Limb (tissue), 2 donors: ENCODE measurements at regions not wholly inside any gene's neighbourhood (a gene's known extent, or its start where the extent isn't known, plus 50 kb on each side); places are given as distances from the start of the nearest gene placed in this dataset.

Experiments
- DNase-seq, 2 donors: peaks; one replicate each; pipeline ENCODE4 v3.0.0-alpha.2; 2016; ENCODE audit errors: extremely low spot score in 2 of 2

DNA sequence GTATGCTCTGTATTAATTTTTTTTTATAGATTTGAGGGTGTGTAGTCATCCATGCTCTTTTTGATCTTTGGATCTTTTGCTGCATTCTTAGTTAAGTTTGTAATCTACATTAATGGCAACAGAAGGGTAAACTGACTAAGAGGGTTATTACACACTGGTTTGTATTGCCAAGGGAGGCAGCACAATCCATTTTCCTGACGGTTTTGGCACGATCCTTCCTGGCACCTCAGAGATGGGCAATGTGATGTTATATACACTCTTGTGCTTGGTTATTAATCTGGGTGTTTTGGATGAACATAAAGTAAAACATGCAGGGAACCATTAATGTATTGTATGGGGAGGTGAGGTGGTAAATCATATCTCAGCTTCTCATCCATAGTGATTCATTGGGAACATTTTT, 98.8 kb upstream of the SLC38A2 start:
- no peak for DNase-seq

DNA sequence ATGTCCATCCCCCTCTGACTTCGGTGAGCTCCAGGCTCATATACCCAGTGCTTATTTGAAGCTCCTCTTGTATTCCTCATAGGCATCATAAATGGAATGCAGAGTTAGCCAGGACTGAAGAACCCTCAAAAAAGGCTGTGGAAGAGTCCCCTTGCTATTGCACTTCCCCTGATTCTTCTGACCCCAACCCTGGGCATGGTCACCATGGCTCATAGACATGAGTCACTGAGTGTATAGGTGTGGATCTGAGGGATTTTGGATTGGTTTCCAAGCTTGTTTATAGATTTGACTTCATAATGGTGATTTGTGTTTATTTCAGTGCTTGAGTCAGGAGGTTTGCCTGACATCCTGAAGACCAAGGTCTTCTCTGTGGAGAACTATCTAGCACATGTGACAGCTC, 98.4 kb upstream of the SLC38A2 start:
- DNase-seq: no peak

DNA sequence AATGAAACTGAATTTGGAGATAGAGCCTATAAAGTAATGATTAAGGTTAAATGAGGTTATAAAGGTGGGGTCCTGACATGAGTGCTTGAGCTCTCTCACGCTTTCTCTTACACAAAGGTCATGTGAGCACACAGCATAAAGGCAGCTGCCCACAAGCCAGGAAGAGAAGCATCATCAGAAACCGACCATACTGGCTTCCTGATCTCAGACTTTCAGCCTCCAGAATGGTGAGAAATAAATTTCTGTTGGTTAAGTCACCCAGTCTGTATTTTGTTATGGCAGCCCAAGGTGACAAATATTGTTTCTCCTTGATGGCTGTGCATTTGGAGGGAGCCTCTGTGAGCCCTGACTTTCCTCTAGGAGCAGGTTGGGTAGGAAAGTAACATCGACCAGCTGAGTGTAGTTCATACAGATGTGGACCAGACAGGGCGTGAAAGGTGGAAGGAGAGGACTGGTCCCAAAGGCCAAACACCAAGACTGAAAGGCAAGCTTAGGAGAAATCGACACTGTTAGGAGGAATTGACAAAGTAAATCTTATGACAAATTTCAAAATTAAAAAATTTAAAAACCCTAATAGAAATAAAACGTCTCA, 97.6 kb upstream of the SLC38A2 start:
- no peak for DNase-seq

- DNase-seq: no peak
These were observed 96.2 kb upstream of the SLC38A2 start for GRCh38 chr12:46468813-46469212.

DNA sequence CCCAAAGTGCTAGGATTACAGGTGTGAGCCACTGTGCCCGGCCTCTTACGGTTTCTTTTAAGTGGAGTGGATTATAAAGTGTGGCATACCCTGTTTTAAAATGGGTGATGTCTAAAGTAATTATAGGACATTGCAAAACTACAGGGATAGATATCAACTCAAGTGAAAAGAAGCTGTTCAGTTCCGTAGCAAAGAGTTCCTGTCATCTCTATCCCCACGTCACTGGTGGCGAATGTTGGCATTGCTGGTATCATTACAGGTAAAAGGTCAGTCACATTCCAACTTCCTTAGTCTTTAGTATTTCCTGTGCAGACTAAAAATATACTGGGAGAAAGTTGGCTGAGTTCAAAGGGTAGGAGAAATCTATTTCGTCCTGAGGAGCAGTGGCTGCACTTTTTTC, 95.6 kb upstream of the SLC38A2 start:
- DNase-seq: no peak

DNA sequence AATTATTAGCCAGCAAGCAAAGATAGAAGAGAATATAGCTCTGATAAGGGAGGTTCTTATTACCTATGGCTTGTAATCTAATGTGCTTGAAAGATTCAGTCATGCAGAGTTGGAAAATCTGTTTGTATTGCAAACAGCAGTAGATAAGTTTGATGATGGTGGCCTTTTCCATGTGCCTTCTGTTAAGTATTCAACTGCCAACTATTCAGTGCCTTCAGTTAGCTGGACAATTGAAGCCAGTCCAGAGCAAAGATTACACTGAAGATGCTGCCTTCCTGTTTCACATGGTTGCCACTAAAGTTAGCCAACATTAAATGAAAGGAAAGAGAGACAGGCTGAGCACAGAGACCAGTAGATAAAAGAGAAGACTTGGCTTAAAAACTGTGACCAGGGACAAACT, 92.7 kb upstream of the SLC38A2 start:
- DNase-seq: no peak

DNA sequence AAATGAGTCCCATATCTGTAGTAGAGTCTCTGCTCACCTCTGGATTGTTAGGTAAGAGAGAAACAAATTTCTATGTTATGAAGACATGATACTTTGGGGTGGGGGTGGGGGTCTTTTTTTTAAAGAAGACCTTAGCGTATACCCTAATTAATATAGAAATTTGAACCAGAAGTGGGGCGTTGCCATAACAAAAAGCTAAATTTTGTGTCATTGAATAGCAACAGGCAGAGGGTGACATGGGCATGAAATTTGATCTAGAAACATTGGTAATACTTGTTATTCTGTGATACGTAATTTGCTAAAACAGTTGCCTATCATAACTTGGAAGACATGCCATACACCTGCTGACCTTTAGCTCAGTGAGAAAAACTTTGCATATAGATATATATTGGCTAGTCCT, 92.3 kb upstream of the SLC38A2 start:
- no peak for DNase-seq

GRCh38 chr12:46462641-46463355, 90.2 kb upstream of the SLC38A2 start:
- DNase-seq: no peak

- DNase-seq: no peak
These were observed 89.5 kb upstream of the SLC38A2 start for GRCh38 chr12:46461907-46462640.

GRCh38 chr12:46461459-46461858, 88.9 kb upstream of the SLC38A2 start:
- no peak for DNase-seq

GRCh38 chr12:46460682-46461210, 88.2 kb upstream of the SLC38A2 start:
- no peak for DNase-seq

GRCh38 chr12:46459861-46460545, 87.4 kb upstream of the SLC38A2 start:
- DNase-seq: no peak

- DNase-seq: no peak
These were observed 86.5 kb upstream of the SLC38A2 start for GRCh38 chr12:46459111-46459510.

DNA sequence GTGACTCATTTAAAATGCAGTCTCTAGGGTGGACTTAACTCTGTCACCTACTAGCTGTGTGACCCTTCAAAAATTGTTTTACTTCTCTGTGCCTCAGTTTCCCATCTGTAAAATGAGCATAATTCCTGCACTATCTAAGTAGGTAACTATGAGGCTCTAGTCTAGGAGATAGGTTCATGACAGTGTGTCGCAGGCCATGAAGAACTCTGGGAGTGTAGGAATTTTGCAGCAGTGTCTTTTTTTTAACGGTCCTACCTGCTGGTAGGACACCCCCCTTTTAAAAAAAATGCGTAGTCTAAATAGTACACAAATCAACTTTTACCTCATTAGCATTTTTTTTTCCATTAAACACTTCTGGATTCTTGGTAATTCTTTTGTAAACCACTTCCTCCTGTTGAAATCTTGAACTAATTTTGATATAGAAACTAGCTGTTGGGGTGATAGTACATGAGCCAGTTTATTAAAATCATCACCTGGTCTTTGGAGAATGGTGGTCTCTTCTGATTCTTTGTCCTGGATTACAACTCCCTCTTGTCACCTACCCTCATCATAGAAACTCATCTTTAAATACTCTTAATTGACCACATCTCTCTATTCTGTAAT, 86.0 kb upstream of the SLC38A2 start:
- no peak for DNase-seq

DNA sequence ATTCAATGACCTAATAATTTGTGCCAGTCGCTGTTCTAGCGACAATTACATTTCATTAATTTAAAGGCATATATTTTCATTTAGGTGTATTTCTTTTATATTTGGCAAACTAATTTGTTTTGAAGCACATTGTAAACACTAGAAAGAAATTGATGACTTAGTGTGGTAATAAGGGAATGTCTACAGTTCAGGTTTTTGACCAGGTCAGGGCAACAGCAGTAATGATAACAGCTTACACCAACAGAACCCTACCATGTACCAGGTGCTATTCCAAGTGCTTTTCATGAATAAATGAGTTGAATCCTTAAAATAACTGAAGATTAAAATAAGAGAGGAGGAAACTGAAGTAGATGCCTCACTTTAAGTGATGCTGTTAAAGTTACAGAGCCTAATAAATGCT, 85.4 kb upstream of the SLC38A2 start:
- no peak for DNase-seq

DNA sequence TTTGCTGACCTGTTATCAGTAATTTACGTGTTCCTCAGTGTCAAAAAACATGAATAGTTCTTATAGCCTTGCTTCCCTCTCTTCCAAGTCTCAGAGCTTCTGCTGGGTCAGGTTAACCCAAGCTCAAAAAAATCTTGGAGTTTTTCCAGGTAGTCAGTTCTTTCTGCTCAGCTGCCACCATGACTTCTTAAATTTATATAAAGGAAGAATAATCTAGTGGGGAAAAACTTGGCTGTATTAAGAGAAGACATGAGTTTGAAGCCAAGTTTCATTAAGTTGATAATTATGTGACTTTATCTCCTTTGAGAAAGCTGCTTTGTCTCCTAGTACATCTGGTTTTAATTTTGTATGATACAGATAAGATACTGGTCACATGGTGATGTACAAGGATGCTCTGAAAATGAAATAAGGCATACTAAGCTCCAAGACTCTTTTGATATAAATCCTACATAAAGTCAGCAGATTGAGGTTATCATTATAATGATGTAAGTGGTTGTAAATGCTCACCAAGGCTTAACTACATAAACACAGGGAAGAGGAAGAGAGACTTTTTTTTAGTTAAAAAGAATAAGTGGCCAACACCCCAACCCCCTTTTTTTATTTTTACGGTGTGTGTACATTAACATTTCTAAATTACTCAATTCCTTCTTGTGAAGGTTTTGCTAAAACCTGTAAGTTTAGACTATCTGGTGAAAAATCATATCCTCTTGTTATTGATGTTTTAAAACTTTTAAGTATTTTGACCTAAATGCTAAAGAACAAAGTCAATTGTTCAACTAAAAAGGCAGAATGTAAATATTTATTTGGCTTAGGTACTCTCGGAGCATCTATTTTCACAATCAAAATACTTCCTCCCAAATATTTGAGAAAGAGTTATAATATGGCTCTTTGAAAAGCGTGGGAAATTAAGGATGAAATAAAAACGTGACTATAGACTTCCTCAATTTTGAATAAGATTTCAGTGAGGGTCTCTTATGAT, 84.1 kb upstream of the SLC38A2 start:
- no peak for DNase-seq

GRCh38 chr12:46455648-46456352, 83.2 kb upstream of the SLC38A2 start:
- no peak for DNase-seq

DNA sequence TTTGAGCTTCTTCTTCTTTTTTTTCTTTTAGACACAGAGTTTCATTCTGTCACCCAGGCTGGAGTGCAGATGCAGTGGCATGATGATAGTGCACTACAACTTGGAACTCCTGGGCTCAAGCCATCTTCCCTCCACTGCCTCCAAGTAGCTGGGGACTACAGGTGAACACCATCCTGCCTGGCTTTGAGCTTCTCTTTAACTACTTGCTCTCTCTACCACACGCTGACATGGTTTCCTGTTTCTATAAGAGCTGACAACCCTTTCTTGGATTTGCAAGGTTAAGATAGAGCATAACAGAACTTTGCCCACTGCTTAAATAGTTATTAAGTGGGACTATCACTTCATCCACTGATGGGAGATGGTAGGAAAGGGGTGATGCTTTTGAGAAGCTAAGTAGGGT, 82.4 kb upstream of the SLC38A2 start:
- DNase-seq: no peak

- DNase-seq: no peak
These were observed 80.9 kb upstream of the SLC38A2 start for GRCh38 chr12:46453428-46453827.

DNA sequence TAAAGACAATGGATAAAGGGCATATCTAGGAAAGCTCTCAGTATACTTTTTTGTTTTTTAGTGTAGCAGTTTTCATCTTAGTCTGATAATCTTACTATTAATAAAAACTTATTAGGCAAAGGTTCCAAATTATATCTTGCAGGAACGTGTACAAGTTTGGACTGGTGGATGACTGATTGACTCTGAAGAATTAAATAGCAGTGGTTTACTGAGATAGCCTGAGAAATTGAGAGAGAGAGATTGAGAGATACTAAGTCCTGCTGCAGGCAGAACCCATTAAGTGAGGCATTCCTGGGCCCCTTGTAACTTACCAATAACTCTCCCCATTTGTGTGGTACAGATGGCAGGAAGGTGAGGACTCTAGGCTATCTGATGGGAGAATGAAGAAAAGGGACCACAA, 80.2 kb upstream of the SLC38A2 start:
- DNase-seq: no peak
